A673 (cell line): ENCODE measurements at regions not wholly inside any gene's neighbourhood (a gene's known extent, or its start where the extent isn't known, plus 50 kb on each side); places are given as distances from the start of the nearest gene placed in this dataset.

ENCODE experiments used
- BruUV-seq: library from RNA; stranded (reverse); fragments of 400-500 nt; replicated peaks from 2 replicates; lab custom pipeline; 2021; lab: Mats Ljungman, UMichigan
- CTCF ChIA-PET: fragments of 300-600 bp; sonication (Branson Sonifier 250); formaldehyde crosslinking; loops from one replicate; lab custom pipeline; 2022; ENCODE audit warnings: antibody characterized with exemption; lab: Charles Lee
- POLR2A ChIA-PET: fragments of 300-600 bp; sonication (Branson Sonifier 250); formaldehyde crosslinking; loops from one replicate; lab custom pipeline; 2022; ENCODE audit warnings: antibody characterized with exemption; ENCODE audit not compliant: low non-redundant PET; lab: Charles Lee
- DNase-seq: peaks from one replicate; pipeline ENCODE4 v3.0.0-alpha.2; 2015; ENCODE audit warnings: low spot score
- H3K27ac ChIP-seq: fragments of 200-600 bp; sonication (generic); 2 replicates; pipeline ENCODE4 v1.5.1; 2016; ENCODE audit warnings: mixed run types, low read depth, mild to moderate bottlenecking, mixed read lengths, antibody characterized with exemption, low read length; ENCODE audit not compliant: poor library complexity, severe bottlenecking
- H3K27me3 ChIP-seq: fragments of 200-600 bp; sonication (generic); replicated peaks from 2 replicates; pipeline ENCODE4 v1.6.1; 2017; ENCODE audit warnings: mixed run types, low read depth, mild to moderate bottlenecking, mixed read lengths, antibody characterized with exemption, low read length; ENCODE audit not compliant: insufficient read depth, poor library complexity
- H3K36me3 ChIP-seq: fragments of 200-600 bp; sonication (generic); 2 replicates; pipeline ENCODE4 v1.6.1; 2016; ENCODE audit warnings: mixed run types, mild to moderate bottlenecking, mixed read lengths, antibody characterized with exemption, low read length; ENCODE audit not compliant: insufficient read depth, poor library complexity, severe bottlenecking
- H3K4me1 ChIP-seq: fragments of 200-600 bp; sonication (generic); 2 replicates; pipeline ENCODE4 v1.6.1; 2017; ENCODE audit warnings: mixed run types, mild to moderate bottlenecking, mixed read lengths, antibody characterized with exemption, low read length; ENCODE audit not compliant: insufficient read depth, poor library complexity, severe bottlenecking
- H3K4me3 ChIP-seq: fragments of 200-600 bp; sonication (generic); 2 replicates; pipeline ENCODE4 v1.5.1; 2016; ENCODE audit warnings: low read depth, mixed run types, mild to moderate bottlenecking, mixed read lengths, low read length; ENCODE audit not compliant: poor library complexity, severe bottlenecking
- H3K9me3 ChIP-seq: fragments of 200-600 bp; sonication (generic); 2 replicates; pipeline ENCODE4 v1.6.1; 2016; ENCODE audit warnings: mixed run types, low read depth, mild to moderate bottlenecking, mixed read lengths, antibody characterized with exemption, low read length; ENCODE audit not compliant: poor library complexity, severe bottlenecking
- CTCF ChIP-seq: fragments of 300-800, 200-600 bp; sonication (generic); conservative IDR thresholded peaks from 2 replicates; pipeline ENCODE4 v1.5.1; 2017; ENCODE audit warnings: low read depth, mild to moderate bottlenecking, antibody characterized with exemption, low read length, moderate library complexity, mixed read lengths
- EZH2 ChIP-seq: fragments of 200-600 bp; sonication (generic); IDR thresholded peaks from 2 replicates; pipeline ENCODE4 v1.6.1; 2017; ENCODE audit warnings: borderline replicate concordance, low read depth, mild to moderate bottlenecking, mixed read lengths, antibody characterized with exemption, low read length; ENCODE audit not compliant: poor library complexity, severe bottlenecking
- intact Hi-C: fragments of 100-400 bp; cut with micrococcal nuclease; formaldehyde crosslinking; loops from one replicate; pipeline ENCODE4 v1.10.0; 2022; ENCODE audit not compliant: unreplicated experiment

- Histone ChIP-seq H3K27ac (no peak overlapping the region), H3K9me3 (no peaks in the 10 kb centered on the region), H3K27me3 (no peaks in the 10 kb centered on the region), H3K4me1 (no peaks in the 10 kb centered on the region), H3K4me3 (no peak overlapping the region), H3K36me3 (no peaks in the 10 kb centered on the region)
- intact Hi-C loops: no loop called here
- no peak for DNase-seq
- TF ChIP-seq CTCF: 0 out of 2 replicates have a peak, but pooled peaks have one; percentile 23
- no peak for TF ChIP-seq EZH2
- POLR2A ChIA-PET: interaction anchor here (0.6 kb wide), 1 partner anchor 204 kb away, joined by 11 read pairs; no protein-coding TSS in a partner anchor
- CTCF ChIA-PET: no interaction called here
- no TSS peak for BruUV-seq
Measured at GRCh38 chr11:13114566-13115379, 105.7 kb downstream of the RASSF10 start.

- TF ChIP-seq CTCF (no peak), EZH2 (no peak)
- Histone ChIP-seq H3K27me3 (no peaks in the 10 kb centered on the region), H3K4me3 (no peak overlapping the region), H3K4me1 (no peaks in the 10 kb centered on the region), H3K9me3 (no peaks in the 10 kb centered on the region), H3K36me3 (no peaks in the 10 kb centered on the region), H3K27ac (no peak overlapping the region)
- intact Hi-C loops: no loop called here
- BruUV-seq: no TSS peak
- ChIA-PET CTCF (no interaction called here), POLR2A (interaction anchor here (0.6 kb wide), 1 partner anchor 203 kb away, joined by 11 read pairs; no protein-coding TSS in a partner anchor)
- DNase-seq: no peak
Measured at GRCh38 chr11:13115380-13115675, 106.2 kb downstream of the RASSF10 start.

DNA sequence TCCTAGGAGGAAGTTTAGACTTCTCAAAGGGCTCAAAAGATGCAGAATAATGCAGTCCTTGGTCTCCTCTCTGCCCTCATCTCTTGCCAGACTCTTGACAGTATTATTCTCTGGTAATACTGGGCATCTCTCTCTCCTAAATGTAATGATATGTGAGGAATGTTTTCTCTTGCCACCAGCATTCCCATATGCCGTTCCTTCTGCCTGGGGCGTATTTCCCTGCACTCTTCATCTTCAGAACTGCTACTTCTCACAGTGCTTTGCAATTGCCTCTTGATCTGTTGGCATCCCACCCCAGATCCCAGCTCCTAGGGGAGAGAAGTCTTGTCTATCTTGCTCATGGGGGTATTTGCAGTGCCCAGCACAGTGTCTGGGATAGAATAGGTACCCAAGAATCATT lies 107.4 kb downstream of the RASSF10 start:
- ChIA-PET POLR2A (no interaction called here), CTCF (no interaction called here)
- no peak for DNase-seq
- intact Hi-C loops: no loop called here
- no peaks in the 10 kb centered on the region for H3K9me3 ChIP-seq
- no peak overlapping the region for H3K4me3 ChIP-seq
- H3K27me3 ChIP-seq: no peaks in the 10 kb centered on the region
- no peak for TF ChIP-seq EZH2
- no TSS peak for BruUV-seq
- H3K27ac ChIP-seq: no peak overlapping the region
- no peaks in the 10 kb centered on the region for H3K36me3 ChIP-seq
- no peaks in the 10 kb centered on the region for H3K4me1 ChIP-seq

- TF ChIP-seq CTCF (no peak), EZH2 (no peak)
- Histone ChIP-seq H3K27ac (no peak overlapping the region), H3K36me3 (no peaks in the 10 kb centered on the region), H3K4me3 (no peak overlapping the region), H3K27me3 (no peaks in the 10 kb centered on the region), H3K4me1 (no peaks in the 10 kb centered on the region), H3K9me3 (no peaks in the 10 kb centered on the region)
- intact Hi-C loops: no loop called here
- BruUV-seq: no TSS peak
- no peak for DNase-seq
- CTCF ChIA-PET: no interaction called here
- POLR2A ChIA-PET: no interaction called here
Measured at GRCh38 chr11:13117344-13117743, 108.2 kb downstream of the RASSF10 start.
